GM18951 (cell line): ENCODE measurements at regions not wholly inside any gene's neighbourhood (a gene's known extent, or its start where the extent isn't known, plus 50 kb on each side); places are given as distances from the start of the nearest gene placed in this dataset.

Experiments
- POLR2A ChIP-seq: IDR thresholded peaks from 4 replicates; pipeline ENCODE4 v1.6.1; 2011; ENCODE audit warnings: mild to moderate bottlenecking; ENCODE audit not compliant: insufficient read length, insufficient read depth; ENCODE audit errors: extremely low read depth
- in situ Hi-C: fragments of 300-500 bp; cut with MboI; formaldehyde crosslinking; loops from one replicate; pipeline ENCODE4 v1.12.0; 2022; ENCODE audit warnings: low sequenced_read_pairs, mixed read lengths, inconsistent platforms; ENCODE audit not compliant: unreplicated experiment

DNA sequence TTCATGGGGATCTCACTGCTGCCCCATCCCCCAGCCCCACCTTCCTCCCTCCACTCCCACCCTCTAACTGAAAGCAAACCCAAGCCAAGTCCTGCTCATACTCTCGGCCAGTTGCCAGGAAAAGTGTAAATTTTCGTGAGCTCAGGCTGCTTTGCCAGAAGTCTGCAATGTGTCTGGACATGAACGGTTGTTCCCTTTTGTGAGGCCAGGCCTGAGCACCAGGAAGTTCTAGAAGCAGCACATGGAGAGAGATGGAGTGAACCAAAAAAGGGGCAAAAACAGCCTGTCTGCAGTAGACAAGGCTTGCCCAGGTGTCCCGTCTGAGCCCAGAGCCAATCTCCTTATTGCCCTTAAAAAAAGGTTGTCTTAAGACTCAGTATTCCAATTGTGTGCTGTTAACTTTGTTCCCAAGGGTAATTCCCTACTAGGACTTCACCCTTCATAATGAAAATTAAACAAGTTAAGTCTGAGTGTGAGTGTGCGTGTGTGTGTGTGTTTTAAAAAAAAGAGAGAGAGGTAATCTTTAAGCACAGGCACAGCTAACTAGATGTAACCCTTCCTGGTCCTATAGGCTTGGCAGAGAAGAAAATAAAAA, 247.1 kb downstream of the BCL11A start:
- TF ChIP-seq POLR2A = no peak
- in situ Hi-C loops = no loop called here

DNA sequence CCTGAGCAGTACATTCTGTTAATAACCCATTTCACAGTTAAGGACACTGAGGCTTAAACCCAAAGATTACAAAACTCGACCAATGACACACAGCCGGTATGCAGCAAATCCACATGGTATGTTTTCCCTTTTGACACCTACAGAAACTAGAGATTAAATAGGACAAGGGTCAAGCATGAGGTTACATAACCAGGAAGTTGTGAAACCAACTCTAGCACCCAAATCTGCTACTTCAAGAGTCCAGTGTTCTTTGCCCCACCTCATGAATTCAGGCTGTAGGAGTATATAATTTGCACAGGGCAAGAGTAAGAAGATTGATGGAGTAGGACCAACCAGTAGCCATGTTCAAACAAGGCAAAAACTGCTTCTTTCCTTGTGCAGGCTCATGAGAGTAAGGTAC, 249.8 kb downstream of the BCL11A start:
- in situ Hi-C loops = no loop called here
- no peak for TF ChIP-seq POLR2A

DNA sequence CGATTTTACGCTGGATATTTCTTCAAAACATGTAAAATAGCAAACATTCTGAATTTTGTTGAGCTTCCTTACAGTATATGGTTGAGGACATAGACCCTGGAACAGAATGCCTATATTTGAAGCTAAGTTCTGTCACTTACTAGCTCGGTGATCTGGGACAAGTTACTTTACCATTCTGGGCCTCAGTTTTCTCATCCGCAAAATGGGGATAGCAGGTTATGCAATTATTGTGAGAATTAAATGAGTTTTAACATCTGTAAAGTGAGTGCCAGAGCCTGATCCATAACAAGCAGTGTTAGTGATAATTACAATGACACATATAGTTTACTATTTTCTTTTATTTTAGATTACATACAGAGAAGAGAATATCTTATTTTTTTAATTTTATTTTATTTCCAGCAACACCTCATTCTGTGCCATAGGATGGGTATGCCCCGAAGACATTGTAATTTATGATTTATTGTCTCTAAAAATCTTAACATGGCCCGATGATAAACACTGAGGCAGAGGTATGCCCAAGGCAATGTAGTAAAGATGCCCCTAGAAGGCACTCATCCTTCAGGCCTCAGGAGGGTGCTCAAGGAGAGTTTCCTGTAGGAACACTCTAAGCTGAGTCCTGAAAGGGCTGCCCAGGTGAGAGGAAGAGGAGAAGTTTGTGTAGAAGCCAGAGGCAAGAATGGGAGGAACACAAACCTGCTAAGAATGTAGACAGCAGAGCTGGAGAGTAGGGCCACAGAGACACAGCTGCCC, 250.9 kb downstream of the BCL11A start:
- in situ Hi-C loops = no loop called here
- TF ChIP-seq POLR2A = no peak

DNA sequence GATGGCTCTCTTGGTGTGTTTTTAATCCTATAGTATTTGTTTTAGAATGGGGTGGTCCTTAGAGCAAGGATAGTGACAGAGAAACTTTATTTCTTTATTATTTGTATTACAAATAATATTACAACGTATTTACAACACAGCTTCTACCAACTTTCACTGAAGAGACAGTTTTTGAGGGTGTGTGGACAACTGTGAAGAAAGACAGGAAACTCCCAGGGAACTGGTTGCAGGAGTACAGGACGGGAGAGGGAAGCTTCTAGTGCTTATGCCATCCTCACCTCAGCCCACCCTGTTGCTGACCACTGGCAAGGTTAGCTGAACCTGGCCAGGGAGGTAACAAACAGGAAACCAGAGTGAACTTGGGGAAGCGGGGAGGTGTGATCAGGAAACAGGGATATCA, 251.7 kb downstream of the BCL11A start:
- in situ Hi-C loops = no loop called here
- TF ChIP-seq POLR2A = no peak

DNA sequence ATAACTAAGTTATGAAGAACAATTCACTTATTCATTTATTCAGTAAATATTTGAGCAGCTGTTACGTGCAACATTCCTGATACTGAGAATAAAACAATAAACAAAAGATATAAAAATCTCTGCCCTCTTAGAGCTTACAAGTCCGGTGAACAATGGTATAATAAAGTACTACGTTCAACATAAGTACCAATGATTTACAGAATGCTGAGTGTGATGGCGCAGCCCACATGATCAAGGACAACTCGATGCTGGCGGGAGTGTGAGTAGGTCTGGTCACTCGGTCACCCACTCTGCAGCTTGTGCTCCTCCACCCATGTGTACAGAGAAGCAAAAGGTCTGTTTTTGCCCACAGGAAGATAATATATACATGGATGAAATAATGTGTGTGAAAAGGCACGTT, 254.3 kb downstream of the BCL11A start:
- no peak for TF ChIP-seq POLR2A
- in situ Hi-C loops = no loop called here

DNA sequence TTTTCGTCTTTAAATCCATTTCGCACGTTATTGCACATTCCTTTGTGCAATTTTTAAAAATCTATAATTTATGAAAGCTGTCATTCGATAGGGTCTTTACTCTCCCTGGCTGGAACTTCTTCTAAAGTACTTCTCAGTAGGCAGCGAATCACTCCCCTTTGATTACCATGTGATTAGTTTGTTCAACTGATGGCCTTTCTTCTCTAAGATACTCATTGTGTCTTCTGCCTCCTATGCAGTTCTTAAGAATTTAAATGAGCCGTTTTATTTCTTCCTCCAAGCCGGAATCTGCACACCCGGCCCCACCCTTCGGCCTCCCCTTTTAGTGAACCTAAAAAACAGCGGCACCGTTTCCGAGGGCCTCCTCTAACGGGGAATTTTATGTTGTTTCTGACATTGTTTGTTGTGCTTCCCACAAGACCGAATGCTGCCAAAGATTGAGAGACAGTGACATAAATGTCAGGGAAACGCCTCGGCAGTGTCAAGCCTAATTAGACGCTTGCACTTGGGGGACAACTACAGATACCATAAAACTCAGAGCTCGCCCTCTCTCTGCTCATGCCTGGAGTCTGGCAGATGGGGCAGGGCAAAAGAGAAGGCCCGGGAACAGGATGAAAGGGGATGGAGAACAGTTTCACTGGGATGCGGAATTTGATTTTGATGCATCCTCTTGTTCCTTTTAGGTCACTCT, 255.3 kb downstream of the BCL11A start:
- TF ChIP-seq POLR2A = no peak
- in situ Hi-C loops = no loop called here

DNA sequence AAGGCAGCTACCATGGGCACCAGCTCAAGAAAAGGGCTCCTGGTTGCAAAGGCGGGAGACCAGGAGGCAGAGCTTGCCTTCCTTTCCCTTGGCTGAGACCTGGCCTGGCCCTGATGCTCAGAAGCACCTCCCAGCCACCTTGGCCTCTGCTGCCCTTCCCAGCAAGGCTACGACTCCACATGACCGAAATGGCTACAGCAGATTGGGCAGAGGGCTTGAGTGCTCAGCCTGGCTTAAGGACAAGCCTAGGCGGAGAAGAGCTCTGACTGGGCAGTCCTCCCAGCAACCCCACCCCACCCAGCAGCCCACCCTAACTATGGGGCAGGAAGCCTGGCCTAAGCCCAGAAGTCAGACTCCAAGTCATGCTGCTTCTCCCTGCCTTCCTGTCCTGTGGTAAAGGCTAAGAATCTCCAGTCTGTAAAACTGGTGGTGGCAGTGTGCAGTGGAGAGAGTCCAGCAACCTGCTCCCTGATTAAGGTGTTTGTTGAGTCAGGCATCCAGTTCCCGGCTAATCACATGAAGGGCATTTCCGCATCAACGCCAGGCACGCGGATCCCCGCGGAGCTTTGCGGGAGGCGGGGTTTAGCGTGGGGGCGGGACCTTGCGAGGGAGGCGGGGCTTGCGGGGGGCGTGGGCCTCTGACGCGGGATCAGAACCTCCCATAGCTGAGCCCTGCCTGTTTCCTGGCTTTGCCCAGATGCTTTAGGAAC, 256.0 kb downstream of the BCL11A start:
- in situ Hi-C loops = no loop called here
- no peak for TF ChIP-seq POLR2A

DNA sequence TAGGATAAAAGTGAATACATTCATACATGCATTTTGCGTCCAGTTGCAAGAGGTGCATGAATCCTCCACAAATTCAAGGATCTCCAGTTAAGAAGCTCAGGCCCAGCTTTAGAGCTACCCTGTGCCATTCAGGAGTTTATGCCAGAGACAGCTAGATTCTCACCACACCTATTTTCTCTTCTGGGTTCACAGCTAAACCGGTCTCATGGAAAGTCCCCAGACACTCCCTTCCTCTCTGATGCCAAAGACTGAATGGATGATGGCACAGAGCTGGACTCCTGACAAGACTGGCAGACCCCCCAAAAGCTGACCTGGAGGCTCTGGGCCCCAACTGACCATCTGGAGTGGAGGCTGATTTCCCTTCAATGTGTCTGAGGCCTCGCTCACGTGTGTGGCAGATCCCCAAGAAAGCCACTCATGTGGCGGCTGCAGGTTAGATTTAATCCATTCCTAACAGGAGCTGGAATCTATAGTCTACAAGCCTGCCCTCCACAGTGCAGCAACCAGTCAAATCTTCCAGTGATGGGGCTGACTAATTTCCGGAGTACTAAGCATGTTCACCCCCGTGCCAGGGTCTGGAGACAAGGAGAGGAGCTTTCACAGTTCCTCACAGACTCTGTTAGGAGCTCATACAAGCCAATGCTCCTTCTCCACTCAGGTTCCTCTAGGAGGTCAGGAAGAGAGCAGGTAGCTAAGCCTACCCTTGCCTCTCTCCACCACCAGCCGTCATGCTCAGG, 257.1 kb downstream of the BCL11A start:
- in situ Hi-C loops = no loop called here
- TF ChIP-seq POLR2A = no peak

DNA sequence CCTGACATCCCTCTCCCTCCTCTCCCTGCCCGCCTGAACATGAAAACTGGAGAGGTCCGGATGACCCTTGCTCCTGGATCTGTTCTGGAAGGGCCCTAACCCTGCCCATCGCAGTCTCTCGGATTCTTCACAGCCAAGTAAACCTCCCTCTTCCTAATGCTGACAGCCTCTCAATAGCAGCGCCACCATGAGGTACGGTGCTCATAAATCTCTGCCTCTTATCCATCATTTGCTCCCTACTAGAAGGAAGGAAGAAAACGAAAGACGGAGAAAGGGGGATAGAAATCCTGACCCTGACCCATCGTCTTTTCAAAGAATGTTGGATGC, 257.9 kb downstream of the BCL11A start:
- in situ Hi-C loops = no loop called here
- TF ChIP-seq POLR2A = no peak

DNA sequence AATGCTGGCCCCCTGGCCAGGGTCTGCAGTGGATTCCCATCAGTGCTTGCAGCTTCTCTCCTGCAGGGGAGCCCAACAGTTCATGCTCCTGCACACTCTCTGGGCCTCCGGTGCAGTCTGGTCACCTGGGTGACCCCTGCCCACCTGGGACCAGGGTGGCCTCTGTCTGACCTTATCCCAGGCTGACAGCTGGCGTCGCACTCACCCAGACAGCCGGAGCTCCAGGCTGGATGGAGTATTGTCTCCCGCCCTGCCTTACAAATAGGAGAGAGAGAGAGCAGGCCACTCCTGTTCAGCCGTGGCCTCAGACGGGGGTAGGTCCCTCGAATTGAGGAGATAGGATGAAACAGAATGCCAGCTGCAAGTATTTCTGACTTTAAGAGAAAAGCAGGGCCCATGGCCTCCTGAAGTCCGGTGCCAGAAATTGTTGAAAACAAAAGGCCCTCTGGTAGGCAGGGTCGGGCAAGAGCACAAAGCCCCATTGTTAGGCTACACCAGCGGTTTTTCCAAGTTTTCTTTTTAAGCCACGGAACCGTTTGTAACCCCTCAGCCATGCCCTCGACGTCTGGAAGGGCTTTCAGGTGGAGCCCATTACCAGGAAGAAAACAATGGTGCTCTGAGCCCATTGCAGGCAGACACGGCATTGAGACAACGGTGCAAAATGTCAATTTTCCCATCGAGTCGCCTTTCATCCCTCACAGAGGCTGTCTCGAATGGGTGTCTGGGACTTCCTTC, 258.4 kb downstream of the BCL11A start:
- in situ Hi-C loops = no loop called here
- TF ChIP-seq POLR2A = no peak

DNA sequence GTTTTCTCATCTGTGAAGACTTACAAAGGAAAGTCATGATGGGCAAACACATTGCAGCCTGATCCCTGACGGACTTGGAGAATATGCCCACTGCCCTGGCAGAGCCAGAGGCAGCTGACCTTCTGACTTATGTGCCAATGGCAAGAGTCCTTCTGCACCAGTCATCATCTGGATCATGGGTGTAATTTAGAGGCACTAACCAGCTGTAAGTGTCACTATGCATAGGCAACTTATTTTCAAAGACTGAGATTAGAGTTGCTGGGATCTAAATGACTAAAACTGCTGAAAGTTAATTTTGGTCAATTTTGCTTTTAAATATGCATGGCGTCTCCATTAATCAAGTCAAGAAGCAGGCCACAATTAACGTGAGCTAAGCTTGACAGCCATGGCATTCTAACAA, 261.2 kb downstream of the BCL11A start:
- no peak for TF ChIP-seq POLR2A
- in situ Hi-C loops = no loop called here

DNA sequence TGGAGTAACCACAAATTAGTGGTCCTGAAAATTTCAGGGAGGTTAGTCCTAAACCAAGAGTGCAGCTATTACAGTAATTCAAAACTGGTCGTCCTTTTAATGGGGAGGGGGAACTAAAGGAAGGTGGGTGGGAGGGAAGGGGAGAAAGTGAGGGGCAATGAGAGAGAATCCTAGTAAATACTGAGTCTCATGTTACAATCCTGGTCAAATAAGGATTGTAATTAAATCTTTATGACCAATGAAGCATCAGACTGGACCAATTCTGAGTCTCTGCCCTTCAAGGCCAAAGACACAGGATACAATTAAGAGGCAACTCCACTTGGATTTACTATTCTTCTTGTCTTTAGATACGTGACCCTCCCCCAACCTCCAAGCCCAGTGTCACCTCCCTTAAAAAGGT, 262.9 kb downstream of the BCL11A start:
- no peak for TF ChIP-seq POLR2A
- in situ Hi-C loops = no loop called here

DNA sequence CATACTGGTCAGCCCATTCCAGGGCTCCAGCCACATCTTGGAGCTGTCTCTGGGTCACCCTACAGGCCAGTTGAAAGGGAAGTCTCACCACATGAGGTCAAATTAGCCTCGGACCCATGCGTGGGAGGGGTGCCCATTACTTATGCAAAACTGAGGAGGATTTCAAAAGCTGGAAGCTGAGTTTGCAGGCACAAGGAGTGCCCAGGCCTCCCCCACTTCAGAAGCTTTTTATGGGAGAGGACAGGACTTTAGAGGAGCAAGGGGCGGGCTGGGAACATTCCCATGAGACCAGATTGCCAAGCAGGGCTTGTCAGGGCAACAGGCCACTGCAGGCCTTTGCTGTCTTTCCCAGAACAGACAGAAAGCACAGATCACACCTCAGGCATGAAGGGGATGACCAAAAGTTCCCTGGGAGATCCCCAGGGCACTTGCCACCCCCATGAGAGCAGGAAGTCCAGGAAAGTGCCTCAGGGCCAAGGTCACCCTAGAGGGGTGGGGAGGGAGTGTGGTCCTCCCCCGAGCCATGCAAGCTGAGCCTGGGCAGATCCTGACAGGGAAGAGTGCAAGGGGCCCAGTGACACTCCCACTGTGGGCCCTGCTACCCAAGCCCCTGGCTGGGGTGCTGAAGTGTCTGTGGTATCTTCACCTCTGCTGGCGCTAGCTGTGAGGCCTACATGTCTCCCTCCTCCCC, 267.7 kb downstream of the BCL11A start:
- in situ Hi-C loops = no loop called here

More for the DNA sequence above, 267.7 kb downstream of the BCL11A start:
- TF ChIP-seq POLR2A = no peak
